Skeletal muscle tissue (tissue), 3 donors: ENCODE measurements at regions not wholly inside any gene's neighbourhood (a gene's known extent, or its start where the extent isn't known, plus 50 kb on each side); places are given as distances from the start of the nearest gene placed in this dataset.

Experiments
- H3K27ac ChIP-seq: one replicate; pipeline ENCODE4 v1.7.0; 2013; ENCODE audit warnings: mild to moderate bottlenecking, low read depth, low read length, inconsistent platforms
- H3K27me3 ChIP-seq, 3 donors: one replicate each; pipeline ENCODE4 v1.7.0; 2013; ENCODE audit warnings: low read length in 3 of 3; ENCODE audit not compliant: control insufficient read depth in 3 of 3, insufficient read depth in 3 of 3
- H3K36me3 ChIP-seq, 3 donors: one replicate each; pipeline ENCODE4 v1.7.0; 2013; ENCODE audit warnings: low read length in 3 of 3; ENCODE audit not compliant: control insufficient read depth in 3 of 3, insufficient read depth in 3 of 3
- H3K4me1 ChIP-seq, 3 donors: one replicate each; pipeline ENCODE4 v1.7.0; 2013; ENCODE audit warnings: low read length in 3 of 3, mild to moderate bottlenecking in 3 of 3; ENCODE audit not compliant: control insufficient read depth in 3 of 3, insufficient read depth in 3 of 3
- H3K4me3 ChIP-seq, 3 donors: one replicate each; pipeline ENCODE4 v1.7.0; 2013; ENCODE audit warnings: low read length in 3 of 3
- H3K9ac ChIP-seq, 3 donors: one replicate each; pipeline ENCODE4 v1.7.0; 2013; ENCODE audit warnings: low read length in 3 of 3, mild to moderate bottlenecking in 3 of 3, moderate library complexity in 2 of 3, low read depth in 1 of 3
- H3K9me3 ChIP-seq, 3 donors: one replicate each; pipeline ENCODE4 v1.7.0; 2013; ENCODE audit warnings: low read length in 3 of 3; ENCODE audit not compliant: control insufficient read depth in 3 of 3
- donor health status: Osteomylitis.

GRCh38 chr6:6793388-6794250 is 205.1 kb downstream of the LY86 start:
- no peak overlapping the region for H3K4me3 ChIP-seq
- H3K36me3 ChIP-seq = no peaks in the 10 kb centered on the region
- no peaks in the 10 kb centered on the region for H3K27me3 ChIP-seq
- H3K27ac ChIP-seq = no peak overlapping the region
- H3K9me3 ChIP-seq = no peaks in the 10 kb centered on the region
- no peak overlapping the region for H3K9ac ChIP-seq
- peaks cover 0 to 5% (median 4%) of the 10 kb centered on the region in 3 donors for H3K4me1 ChIP-seq

DNA sequence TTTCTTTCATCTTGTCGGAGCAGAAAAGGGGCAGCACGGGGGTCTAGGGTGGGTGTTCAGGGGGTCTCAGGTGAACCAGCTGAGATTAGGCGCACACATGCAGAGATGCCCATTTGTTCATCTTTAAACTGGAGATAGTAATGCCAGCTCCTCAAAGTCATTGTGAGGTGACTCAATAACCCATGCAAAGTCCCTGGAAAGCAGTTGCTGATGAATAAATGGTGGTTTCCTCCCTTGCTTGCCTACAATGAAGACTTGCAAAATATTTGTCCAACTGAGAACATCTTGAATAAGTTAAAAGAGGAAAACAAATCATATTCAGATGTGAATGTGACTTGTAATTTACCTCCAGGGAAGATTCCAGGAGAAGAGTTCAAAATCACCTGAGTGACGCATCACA is 206.9 kb downstream of the LY86 start:
- Histone ChIP-seq H3K27me3 (no peaks in the 10 kb centered on the region), H3K9me3 (no peaks in the 10 kb centered on the region), H3K36me3 (no peaks in the 10 kb centered on the region), H3K4me1 (peaks cover 2 to 14% (median 10%) of the 10 kb centered on the region in 3 donors), H3K4me3 (no peak overlapping the region), H3K9ac (no peak overlapping the region), H3K27ac (no peak overlapping the region)

GRCh38 chr6:6796818-6797217 is 208.3 kb downstream of the LY86 start:
- H3K4me3 ChIP-seq = no peak overlapping the region
- H3K36me3 ChIP-seq = no peaks in the 10 kb centered on the region
- H3K9ac ChIP-seq = no peak overlapping the region
- no peak overlapping the region for H3K27ac ChIP-seq
- peaks cover 2 to 16% (median 14%) of the 10 kb centered on the region in 3 donors for H3K4me1 ChIP-seq
- no peaks in the 10 kb centered on the region for H3K9me3 ChIP-seq
- H3K27me3 ChIP-seq = no peaks in the 10 kb centered on the region

GRCh38 chr6:6798448-6798860 is 209.9 kb downstream of the LY86 start:
- Histone ChIP-seq H3K4me3 (no peak overlapping the region), H3K36me3 (no peaks in the 10 kb centered on the region), H3K4me1 (peaks cover 2 to 16% (median 14%) of the 10 kb centered on the region in 3 donors), H3K27me3 (no peaks in the 10 kb centered on the region), H3K9me3 (no peaks in the 10 kb centered on the region), H3K9ac (no peak overlapping the region), H3K27ac (no peak overlapping the region)

DNA sequence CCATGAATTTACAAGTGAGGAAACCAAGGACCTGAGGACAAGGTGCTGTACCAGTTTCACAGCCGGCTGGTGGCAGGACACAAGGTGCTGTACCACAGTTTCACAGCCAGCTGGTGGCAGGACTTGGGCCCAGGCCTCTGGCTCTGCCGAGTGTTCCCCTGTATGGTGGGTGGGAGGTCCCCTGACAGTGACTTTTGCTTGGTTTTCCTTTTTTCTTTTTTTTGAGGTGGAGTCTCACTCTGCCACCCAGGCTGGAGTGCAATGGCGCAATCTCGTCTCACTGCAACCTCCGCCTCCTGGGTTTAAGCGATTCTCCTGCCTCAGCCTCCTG is 212.4 kb downstream of the LY86 start:
- no peak overlapping the region for H3K4me3 ChIP-seq

DNA sequence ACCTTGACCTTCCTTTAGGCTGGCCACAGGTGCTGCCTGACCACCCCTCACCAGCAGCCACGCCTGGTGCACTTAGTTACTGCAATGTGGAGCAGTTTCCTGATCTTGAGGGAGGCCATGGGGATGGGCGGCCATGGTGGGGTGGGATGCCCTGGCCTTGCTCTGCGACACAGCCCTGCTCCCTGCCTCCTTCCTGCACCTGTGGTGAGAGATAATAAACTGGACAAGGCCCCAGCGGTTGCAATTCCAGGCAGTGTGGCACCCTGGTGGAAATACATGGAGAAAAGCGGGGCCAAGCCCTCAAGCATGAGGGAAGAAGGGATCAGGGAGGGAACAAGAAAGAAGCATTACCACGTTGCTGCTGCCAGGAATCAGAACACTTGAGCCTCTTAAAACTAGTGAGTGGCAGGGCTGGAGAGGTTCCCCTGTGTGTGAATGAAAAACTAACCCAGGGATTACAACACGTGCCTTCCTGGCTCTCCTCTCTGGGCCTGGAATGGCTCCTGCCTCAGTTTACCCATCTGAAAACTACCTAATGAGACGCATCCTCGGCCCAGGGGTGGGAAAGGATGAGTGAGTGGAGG is 213.2 kb downstream of the LY86 start:
- Histone ChIP-seq H3K4me1 (peaks cover 2 to 16% (median 14%) of the 10 kb centered on the region in 3 donors), H3K36me3 (no peaks in the 10 kb centered on the region), H3K9me3 (no peaks in the 10 kb centered on the region), H3K9ac (no peak overlapping the region), H3K27ac (no peak overlapping the region), H3K27me3 (no peaks in the 10 kb centered on the region), H3K4me3 (no peak overlapping the region)

More for the DNA sequence above, 212.4 kb downstream of the LY86 start:
- no peak overlapping the region for H3K9ac ChIP-seq
- H3K27ac ChIP-seq = no peak overlapping the region
- no peaks in the 10 kb centered on the region for H3K9me3 ChIP-seq
- no peaks in the 10 kb centered on the region for H3K36me3 ChIP-seq
- H3K4me1 ChIP-seq = peaks cover 2 to 16% (median 14%) of the 10 kb centered on the region in 3 donors
- no peaks in the 10 kb centered on the region for H3K27me3 ChIP-seq

DNA sequence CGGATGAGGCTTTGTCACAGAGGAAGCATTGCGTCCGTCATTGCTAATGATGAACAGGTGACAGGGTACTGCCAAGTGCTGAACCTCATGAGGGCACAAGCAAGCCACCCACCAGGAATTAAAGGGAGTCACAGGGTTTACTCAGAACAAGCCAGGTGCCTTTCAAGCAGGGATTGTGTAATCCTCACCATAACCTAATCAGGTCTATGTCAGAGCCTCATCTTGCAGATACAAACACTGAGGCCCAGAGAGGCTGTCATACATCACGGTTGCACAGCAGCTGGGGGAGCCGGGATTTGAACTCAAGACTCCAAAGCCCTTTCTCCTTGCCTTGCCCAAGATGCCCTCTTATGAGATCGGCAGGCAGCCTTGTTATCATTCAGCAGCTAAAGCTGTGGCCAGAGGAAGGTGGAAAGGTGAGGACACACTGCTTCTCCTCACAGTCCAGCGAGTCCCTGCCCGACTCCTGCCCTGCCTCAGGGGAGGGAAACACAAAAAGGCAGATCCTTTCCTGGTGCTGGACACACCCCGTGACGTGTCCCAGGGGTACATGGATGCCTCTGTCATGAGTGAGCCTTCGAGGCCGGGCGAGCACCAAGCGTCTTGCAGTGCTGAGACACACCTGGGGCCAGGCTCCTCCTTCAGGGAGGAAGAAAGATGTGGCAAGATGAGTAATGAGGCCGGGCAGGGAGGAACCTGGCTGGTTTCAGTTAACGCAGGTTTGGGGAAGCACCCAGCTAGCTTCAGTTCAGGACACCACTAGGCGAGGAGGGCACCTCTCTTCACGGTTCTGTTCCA is 214.9 kb downstream of the LY86 start:
- H3K9ac ChIP-seq = no peak overlapping the region
- no peaks in the 10 kb centered on the region for H3K9me3 ChIP-seq
- H3K4me1 ChIP-seq = peaks cover 2 to 14% (median 12%) of the 10 kb centered on the region in 3 donors
- no peak overlapping the region for H3K27ac ChIP-seq
- H3K4me3 ChIP-seq = no peak overlapping the region
- H3K36me3 ChIP-seq = no peaks in the 10 kb centered on the region
- no peaks in the 10 kb centered on the region for H3K27me3 ChIP-seq

DNA sequence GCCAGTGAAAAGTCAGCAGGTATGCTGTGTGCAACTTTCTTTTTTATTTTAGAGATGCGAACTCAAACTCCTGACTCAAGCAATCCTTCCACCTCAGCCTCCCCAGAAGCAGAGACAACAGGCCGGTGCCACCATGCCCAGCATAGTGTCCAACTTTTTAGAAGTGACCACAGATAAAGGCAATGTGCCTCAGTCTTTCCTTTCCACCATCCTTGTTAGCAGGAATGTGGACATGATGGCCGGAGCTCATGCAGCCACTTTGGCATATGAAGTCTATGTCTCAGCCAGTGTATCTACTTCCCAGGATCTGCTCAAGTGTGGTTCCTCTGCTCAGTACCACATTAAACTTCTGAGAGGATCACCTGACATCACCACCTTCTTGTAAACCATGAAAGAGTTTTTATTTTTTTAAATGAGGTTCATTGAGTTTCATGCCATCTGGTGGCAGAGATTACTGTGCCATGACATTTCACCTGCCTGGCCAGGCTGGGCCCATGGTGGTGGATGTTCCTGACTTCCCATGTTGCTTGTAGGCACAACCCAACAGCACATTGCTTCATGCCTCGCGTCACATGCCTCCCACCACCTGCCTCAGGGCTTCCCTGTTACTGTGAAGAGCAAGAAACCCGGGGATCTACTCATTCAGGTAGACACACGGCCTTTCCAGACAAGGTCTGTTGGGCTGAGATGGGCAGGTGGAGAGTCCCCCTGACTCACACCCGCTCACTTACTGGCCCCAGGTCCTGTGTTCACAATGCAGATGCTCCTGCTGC is 216.5 kb downstream of the LY86 start:
- Histone ChIP-seq H3K9me3 (no peaks in the 10 kb centered on the region), H3K4me1 (peaks cover 0 to 9% (median 2%) of the 10 kb centered on the region in 3 donors), H3K27ac (no peak overlapping the region), H3K9ac (no peak overlapping the region), H3K4me3 (no peak overlapping the region), H3K27me3 (no peaks in the 10 kb centered on the region), H3K36me3 (no peaks in the 10 kb centered on the region)

DNA sequence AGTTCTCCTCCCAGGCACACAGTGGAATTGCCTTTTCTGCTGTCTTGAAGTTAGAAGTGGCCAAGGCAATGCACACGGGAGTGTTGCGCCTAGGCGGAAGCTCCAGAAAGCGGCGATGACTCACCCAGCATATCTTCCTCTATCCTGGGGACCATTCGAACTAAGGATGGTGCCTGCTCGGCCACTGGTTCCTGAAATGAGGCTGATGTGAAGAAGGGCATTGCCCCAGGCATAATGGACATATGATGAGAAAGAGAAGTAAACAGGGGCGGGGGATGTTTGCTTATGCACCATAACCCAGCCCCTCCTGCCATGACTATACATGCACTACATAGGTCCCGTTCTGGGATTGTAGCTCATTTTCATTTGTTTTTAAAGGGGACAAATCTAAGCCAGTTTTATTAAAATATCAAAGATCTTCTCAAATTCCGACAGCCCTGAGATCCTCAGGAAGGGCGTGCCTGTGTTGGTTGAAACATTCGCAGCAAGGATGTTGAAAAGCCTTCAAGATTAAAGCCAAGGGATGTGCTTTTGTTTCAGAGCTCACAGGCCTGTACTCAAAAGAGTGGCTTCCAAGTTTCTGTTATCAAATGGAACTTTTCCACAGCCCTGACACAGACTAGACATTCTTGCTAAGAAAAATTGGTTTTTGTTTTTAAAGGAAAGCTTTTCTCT is 218.5 kb downstream of the LY86 start:
- Histone ChIP-seq H3K4me1 (peaks cover 5 to 9% (median 5%) of the 10 kb centered on the region in 3 donors), H3K27ac (no peak overlapping the region), H3K4me3 (no peak overlapping the region), H3K9me3 (no peaks in the 10 kb centered on the region), H3K27me3 (no peaks in the 10 kb centered on the region), H3K36me3 (no peaks in the 10 kb centered on the region), H3K9ac (no peak overlapping the region)
